ENCODE measurements at regions not wholly inside any gene's neighbourhood (a gene's known extent, or its start where the extent isn't known, plus 50 kb on each side); places are given as distances from the start of the nearest gene placed in this dataset.

DNA sequence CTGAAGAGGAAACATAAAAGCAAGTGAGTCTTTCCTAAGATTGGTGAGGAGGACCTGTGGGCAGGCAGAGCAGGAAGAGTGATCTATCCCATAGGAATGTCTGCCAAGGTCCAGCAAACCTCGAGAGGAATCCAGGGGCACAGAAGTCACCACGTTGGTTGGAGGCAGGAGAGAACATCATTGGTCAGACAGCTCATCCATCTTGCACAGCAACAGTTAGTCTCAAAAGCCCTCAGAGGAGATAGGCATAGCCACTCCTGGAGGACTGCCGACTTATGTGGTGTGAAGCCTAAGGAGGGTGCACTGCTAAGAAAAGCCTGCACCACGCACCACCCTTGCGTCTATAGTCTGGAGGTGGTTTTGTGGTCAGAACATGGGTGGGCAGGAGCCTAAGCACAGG, 109.1 kb downstream of the RASSF10 start:
- TF ChIP-seq CTCF (IDR thresholded peaks at IDR 0.05; ENCODE audit: insufficient read depth, low read length) (no peak), POLR2AphosphoS5 (IDR thresholded peaks at IDR 0.05; ENCODE audit: low read depth) (no peak), GABPA (IDR thresholded peaks at IDR 0.05; ENCODE audit: low read depth) (no peak)
- TF ChIP-seq, protein P1, sequence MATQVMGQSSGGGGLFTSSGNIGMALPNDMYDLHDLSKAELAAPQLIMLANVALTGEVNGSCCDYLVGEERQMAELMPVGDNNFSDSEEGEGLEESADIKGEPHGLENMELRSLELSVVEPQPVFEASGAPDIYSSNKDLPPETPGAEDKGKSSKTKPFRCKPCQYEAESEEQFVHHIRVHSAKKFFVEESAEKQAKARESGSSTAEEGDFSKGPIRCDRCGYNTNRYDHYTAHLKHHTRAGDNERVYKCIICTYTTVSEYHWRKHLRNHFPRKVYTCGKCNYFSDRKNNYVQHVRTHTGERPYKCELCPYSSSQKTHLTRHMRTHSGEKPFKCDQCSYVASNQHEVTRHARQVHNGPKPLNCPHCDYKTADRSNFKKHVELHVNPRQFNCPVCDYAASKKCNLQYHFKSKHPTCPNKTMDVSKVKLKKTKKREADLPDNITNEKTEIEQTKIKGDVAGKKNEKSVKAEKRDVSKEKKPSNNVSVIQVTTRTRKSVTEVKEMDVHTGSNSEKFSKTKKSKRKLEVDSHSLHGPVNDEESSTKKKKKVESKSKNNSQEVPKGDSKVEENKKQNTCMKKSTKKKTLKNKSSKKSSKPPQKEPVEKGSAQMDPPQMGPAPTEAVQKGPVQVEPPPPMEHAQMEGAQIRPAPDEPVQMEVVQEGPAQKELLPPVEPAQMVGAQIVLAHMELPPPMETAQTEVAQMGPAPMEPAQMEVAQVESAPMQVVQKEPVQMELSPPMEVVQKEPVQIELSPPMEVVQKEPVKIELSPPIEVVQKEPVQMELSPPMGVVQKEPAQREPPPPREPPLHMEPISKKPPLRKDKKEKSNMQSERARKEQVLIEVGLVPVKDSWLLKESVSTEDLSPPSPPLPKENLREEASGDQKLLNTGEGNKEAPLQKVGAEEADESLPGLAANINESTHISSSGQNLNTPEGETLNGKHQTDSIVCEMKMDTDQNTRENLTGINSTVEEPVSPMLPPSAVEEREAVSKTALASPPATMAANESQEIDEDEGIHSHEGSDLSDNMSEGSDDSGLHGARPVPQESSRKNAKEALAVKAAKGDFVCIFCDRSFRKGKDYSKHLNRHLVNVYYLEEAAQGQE (IDR thresholded peaks at IDR 0.05; ENCODE audit: insufficient replicate concordance, low read depth), result no peak

Measured in HL-60 (cell line).